K562 (cell line): ENCODE measurements at regions not wholly inside any gene's neighbourhood (a gene's known extent, or its start where the extent isn't known, plus 50 kb on each side); places are given as distances from the start of the nearest gene placed in this dataset.

Experiments
- ATF7 ChIP-seq: fragments of 450-650 bp; IDR thresholded peaks from 2 replicates; pipeline ENCODE4 v1.7.1; 2014; ENCODE audit warnings: mild to moderate bottlenecking, moderate library complexity
- BDP1 ChIP-seq: IDR thresholded peaks from 3 replicates; pipeline ENCODE4 v1.6.1; 2011; ENCODE audit not compliant: insufficient read length, insufficient read depth
- EP400 ChIP-seq: fragments of 450-650 bp; IDR thresholded peaks from 2 replicates; pipeline ENCODE4 v1.6.1; 2017; ENCODE audit warnings: antibody characterized with exemption, mild to moderate bottlenecking, moderate library complexity
- EZH2 ChIP-seq: IDR thresholded peaks from 2 replicates; pipeline ENCODE4 v1.6.1; 2012; ENCODE audit warnings: low read depth, mild to moderate bottlenecking, inconsistent platforms, low read length, borderline replicate concordance
- HIVEP1 ChIP-seq: fragments of 250-450 bp; sonication (Bioruptor Pico); IDR thresholded peaks from 2 replicates; pipeline ENCODE4 v1.4.0; 2020; ENCODE audit warnings: mild to moderate bottlenecking
- IRF9 ChIP-seq: fragments of 450-650 bp; IDR thresholded peaks from 2 replicates; pipeline ENCODE4 v1.6.1; 2016; ENCODE audit warnings: missing biosample characterization, missing genetic modification characterization
- JUND ChIP-seq, 2 experiments: IDR thresholded peaks; 2 replicates in 1 of 2; 3 replicates in 1 of 2; pipeline ENCODE4 v1.6.1; 2011; ENCODE audit warnings: borderline replicate concordance in 2 of 2, low read depth in 2 of 2, low read length in 2 of 2, improper control_type of control experiment in 1 of 2, missing biosample characterization in 1 of 2, missing genetic modification characterization in 1 of 2, missing genetic modification reagents in 1 of 2

GRCh38 chr4:25494166-25494565, 117.1 kb downstream of the ANAPC4 start:
- no peak for TF ChIP-seq JUND (IDR thresholded peaks at IDR 0.05; ENCODE audit: borderline replicate concordance, low read depth, low read length)
- no peak for TF ChIP-seq JUND (tag; IDR thresholded peaks at IDR 0.05; ENCODE audit: borderline replicate concordance, low read depth, low read length)
- TF ChIP-seq EP400: no peak
- TF ChIP-seq EZH2: no peak
- TF ChIP-seq IRF9 (tag): no peak
- no peak for TF ChIP-seq HIVEP1 (CRISPR knock-in tag)
- no peak for TF ChIP-seq BDP1
- TF ChIP-seq ATF7: no peak
